NB4 (cell line): ENCODE measurements at regions not wholly inside any gene's neighbourhood (a gene's known extent, or its start where the extent isn't known, plus 50 kb on each side); places are given as distances from the start of the nearest gene placed in this dataset.

Experiments used
- CTCF ChIP-seq: IDR thresholded peaks from one replicate; pipeline ENCODE4 v1.5.1; 2012; ENCODE audit warnings: low read depth, low read length
- POLR2A ChIP-seq: IDR thresholded peaks from 2 replicates; pipeline ENCODE4 v1.6.1; 2011; ENCODE audit warnings: mild to moderate bottlenecking; ENCODE audit not compliant: insufficient read length; ENCODE audit errors: extremely low read depth

- no peak for TF ChIP-seq POLR2A
- TF ChIP-seq CTCF, result no peak
Measured at GRCh38 chr1:98049370-98050135, 128.7 kb upstream of the DPYD start.
